ENCODE measurements at regions not wholly inside any gene's neighbourhood (a gene's known extent, or its start where the extent isn't known, plus 50 kb on each side); places are given as distances from the start of the nearest gene placed in this dataset.

DNA sequence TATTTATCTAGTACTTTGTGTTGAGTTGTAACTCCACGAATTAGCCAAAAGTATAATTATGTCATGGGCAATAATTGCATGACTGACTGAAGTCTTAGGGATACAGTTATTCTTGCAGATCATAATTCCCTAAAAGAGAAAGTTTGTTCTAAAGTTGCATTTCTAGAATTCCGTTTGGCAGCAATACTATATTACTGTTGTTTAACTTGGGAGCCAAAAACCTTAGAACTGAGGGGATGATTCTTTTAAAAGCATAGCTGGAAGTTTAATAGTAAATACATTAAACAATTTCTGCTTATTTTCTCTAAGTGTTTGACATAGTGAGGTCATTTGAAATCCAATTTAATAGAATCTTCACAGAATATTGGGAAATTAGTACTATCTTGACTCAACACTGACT lies 356.4 kb upstream of the ADAMTS5 start:
- Histone ChIP-seq H3K79me2 (ENCODE audit: control insufficient read depth, insufficient read depth, low read length) (no peaks in the 10 kb centered on the region), H4K20me1 (replicated peaks; ENCODE audit: control insufficient read depth, insufficient read depth, low read length) (no peaks in the 10 kb centered on the region), H3K27me3 (ENCODE audit: control insufficient read depth in 2 of 2, insufficient read depth in 2 of 2, low read length in 2 of 2) (no peaks in the 10 kb centered on the region), H3K9ac (ENCODE audit: insufficient read depth in 1 of 2, low read depth in 2 of 2, low read length in 2 of 2) (no peak overlapping the region), H3K4me3 (no peak overlapping the region), H3K4me2 (ENCODE audit: insufficient read depth, low read length) (no peak overlapping the region), H3K9me1 (ENCODE audit: control insufficient read depth, insufficient read depth, low read length) (no peaks in the 10 kb centered on the region), H3K27ac (ENCODE audit: extremely low read depth, low read depth, low read length) (no peak overlapping the region), H2AFZ (ENCODE audit: low read depth, low read length) (no peak overlapping the region), H3K9me3 (replicated peaks; ENCODE audit: control insufficient read depth, insufficient read depth, low read depth, low read length) (no peaks in the 10 kb centered on the region; the same call in 1 of the 2 replicates), H3K36me3 (ENCODE audit: control insufficient read depth, insufficient read depth, low read length) (no peaks in the 10 kb centered on the region), H3K4me1 (replicated peaks in 1 of 2; ENCODE audit: control insufficient read depth in 2 of 2, insufficient read depth in 2 of 2, low read length in 2 of 2) (no peaks in the 10 kb centered on the region)
- DNase-seq (ENCODE audit: extremely low read depth in 1 of 4, low spot score in 3 of 4) (no peak), ATAC-seq (no peak), FAIRE-seq (no peak)
- ChIA-PET POLR2A (no interaction called here), CTCF (ENCODE audit: low intra/inter-chr PET ratio) (no interaction called here)
- no TSS peak for BruUV-seq (replicated peaks)
- WGBS (ENCODE audit: insufficient coverage, low coverage, missing lambda C conversion rate), result 0% methylated on average over 2 of the region's 2 CpGs
- in situ Hi-C loops (cut with MboI) (no loop called here), intact Hi-C loops (cut with micrococcal nuclease) (no loop called here)
- TF ChIP-seq ZNF830 (CRISPR knock-in tag; IDR thresholded peaks at IDR 0.05), result no peak
- TF ChIP-seq NR4A1 (CRISPR knock-in tag; IDR thresholded peaks at IDR 0.05), result no peak
- TF ChIP-seq NR4A1 (tag; IDR thresholded peaks at IDR 0.05), result no peak
- no peak for TF ChIP-seq ZBTB8A (IDR thresholded peaks at IDR 0.05; ENCODE audit: partially characterized antibody)
- TF ChIP-seq, protein P1, sequence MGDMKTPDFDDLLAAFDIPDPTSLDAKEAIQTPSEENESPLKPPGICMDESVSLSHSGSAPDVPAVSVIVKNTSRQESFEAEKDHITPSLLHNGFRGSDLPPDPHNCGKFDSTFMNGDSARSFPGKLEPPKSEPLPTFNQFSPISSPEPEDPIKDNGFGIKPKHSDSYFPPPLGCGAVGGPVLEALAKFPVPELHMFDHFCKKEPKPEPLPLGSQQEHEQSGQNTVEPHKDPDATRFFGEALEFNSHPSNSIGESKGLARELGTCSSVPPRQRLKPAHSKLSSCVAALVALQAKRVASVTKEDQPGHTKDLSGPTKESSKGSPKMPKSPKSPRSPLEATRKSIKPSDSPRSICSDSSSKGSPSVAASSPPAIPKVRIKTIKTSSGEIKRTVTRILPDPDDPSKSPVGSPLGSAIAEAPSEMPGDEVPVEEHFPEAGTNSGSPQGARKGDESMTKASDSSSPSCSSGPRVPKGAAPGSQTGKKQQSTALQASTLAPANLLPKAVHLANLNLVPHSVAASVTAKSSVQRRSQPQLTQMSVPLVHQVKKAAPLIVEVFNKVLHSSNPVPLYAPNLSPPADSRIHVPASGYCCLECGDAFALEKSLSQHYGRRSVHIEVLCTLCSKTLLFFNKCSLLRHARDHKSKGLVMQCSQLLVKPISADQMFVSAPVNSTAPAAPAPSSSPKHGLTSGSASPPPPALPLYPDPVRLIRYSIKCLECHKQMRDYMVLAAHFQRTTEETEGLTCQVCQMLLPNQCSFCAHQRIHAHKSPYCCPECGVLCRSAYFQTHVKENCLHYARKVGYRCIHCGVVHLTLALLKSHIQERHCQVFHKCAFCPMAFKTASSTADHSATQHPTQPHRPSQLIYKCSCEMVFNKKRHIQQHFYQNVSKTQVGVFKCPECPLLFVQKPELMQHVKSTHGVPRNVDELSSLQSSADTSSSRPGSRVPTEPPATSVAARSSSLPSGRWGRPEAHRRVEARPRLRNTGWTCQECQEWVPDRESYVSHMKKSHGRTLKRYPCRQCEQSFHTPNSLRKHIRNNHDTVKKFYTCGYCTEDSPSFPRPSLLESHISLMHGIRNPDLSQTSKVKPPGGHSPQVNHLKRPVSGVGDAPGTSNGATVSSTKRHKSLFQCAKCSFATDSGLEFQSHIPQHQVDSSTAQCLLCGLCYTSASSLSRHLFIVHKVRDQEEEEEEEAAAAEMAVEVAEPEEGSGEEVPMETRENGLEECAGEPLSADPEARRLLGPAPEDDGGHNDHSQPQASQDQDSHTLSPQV (IDR thresholded peaks at IDR 0.05), result no peak
- TF ChIP-seq, protein P2, sequence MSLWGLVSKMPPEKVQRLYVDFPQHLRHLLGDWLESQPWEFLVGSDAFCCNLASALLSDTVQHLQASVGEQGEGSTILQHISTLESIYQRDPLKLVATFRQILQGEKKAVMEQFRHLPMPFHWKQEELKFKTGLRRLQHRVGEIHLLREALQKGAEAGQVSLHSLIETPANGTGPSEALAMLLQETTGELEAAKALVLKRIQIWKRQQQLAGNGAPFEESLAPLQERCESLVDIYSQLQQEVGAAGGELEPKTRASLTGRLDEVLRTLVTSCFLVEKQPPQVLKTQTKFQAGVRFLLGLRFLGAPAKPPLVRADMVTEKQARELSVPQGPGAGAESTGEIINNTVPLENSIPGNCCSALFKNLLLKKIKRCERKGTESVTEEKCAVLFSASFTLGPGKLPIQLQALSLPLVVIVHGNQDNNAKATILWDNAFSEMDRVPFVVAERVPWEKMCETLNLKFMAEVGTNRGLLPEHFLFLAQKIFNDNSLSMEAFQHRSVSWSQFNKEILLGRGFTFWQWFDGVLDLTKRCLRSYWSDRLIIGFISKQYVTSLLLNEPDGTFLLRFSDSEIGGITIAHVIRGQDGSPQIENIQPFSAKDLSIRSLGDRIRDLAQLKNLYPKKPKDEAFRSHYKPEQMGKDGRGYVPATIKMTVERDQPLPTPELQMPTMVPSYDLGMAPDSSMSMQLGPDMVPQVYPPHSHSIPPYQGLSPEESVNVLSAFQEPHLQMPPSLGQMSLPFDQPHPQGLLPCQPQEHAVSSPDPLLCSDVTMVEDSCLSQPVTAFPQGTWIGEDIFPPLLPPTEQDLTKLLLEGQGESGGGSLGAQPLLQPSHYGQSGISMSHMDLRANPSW (CRISPR knock-in tag; IDR thresholded peaks at IDR 0.05), result no peak
- no peak for TF ChIP-seq YY1 (IDR thresholded peaks at IDR 0.05; ENCODE audit: borderline replicate concordance in 1 of 3, control insufficient read depth in 1 of 3, extremely low read depth in 1 of 3, insufficient read depth in 3 of 3, insufficient read length in 1 of 3, insufficient replicate concordance in 2 of 3, low read depth in 1 of 3, low read length in 2 of 3)
- TF ChIP-seq BACH1 (tag; IDR thresholded peaks at IDR 0.05), result no peak
- no peak for TF ChIP-seq ZNF143 (CRISPR knock-in tag; IDR thresholded peaks at IDR 0.05)
- no peak for TF ChIP-seq WHSC1 (IDR thresholded peaks at IDR 0.05; ENCODE audit: low read length)
- TF ChIP-seq, protein P3, sequence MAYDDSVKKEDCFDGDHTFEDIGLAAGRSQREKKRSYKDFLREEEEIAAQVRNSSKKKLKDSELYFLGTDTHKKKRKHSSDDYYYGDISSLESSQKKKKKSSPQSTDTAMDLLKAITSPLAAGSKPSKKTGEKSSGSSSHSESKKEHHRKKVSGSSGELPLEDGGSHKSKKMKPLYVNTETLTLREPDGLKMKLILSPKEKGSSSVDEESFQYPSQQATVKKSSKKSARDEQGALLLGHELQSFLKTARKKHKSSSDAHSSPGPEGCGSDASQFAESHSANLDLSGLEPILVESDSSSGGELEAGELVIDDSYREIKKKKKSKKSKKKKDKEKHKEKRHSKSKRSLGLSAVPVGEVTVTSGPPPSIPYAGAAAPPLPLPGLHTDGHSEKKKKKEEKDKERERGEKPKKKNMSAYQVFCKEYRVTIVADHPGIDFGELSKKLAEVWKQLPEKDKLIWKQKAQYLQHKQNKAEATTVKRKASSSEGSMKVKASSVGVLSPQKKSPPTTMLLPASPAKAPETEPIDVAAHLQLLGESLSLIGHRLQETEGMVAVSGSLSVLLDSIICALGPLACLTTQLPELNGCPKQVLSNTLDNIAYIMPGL (CRISPR knock-in tag; IDR thresholded peaks at IDR 0.05), result no peak
